ENCODE measurements at regions not wholly inside any gene's neighbourhood (a gene's known extent, or its start where the extent isn't known, plus 50 kb on each side); places are given as distances from the start of the nearest gene placed in this dataset.
"Not testable (repeated sequence)": the region's sequence is repeated elsewhere in the genome, so short reads cannot be mapped to it uniquely, and the experiment has no call there.

GRCh38 chr7:48832303-48832845 lies 92.0 kb upstream of the CDC14C start:
- DNase-seq = no peak

GRCh38 chr7:48837266-48837665 lies 87.1 kb upstream of the CDC14C start:
- DNase-seq = no peak

GRCh38 chr7:48839108-48839507 lies 85.2 kb upstream of the CDC14C start:
- DNase-seq = no peak

GRCh38 chr7:48841739-48842138 lies 82.6 kb upstream of the CDC14C start:
- DNase-seq = no peak

- no peak for DNase-seq
Observed at GRCh38 chr7:48847917-48848316, 76.4 kb upstream of the CDC14C start.

GRCh38 chr7:48860447-48860846 lies 63.9 kb upstream of the CDC14C start:
- DNase-seq = not testable (repeated sequence)

GRCh38 chr7:48868916-48869315 lies 55.4 kb upstream of the CDC14C start:
- DNase-seq = no peak

GRCh38 chr7:48872548-48872947 lies 51.8 kb upstream of the CDC14C start:
- no peak for DNase-seq

Measured in NCI-H1048 (cell line).